Left forelimb (tissue), 1 donor: ENCODE measurements at regions not wholly inside any gene's neighbourhood (a gene's known extent, or its start where the extent isn't known, plus 50 kb on each side); places are given as distances from the start of the nearest gene placed in this dataset.

Experiments
- DNase-seq: peaks from one replicate; pipeline ENCODE4 v3.0.0-alpha.2; 2018; ENCODE audit warnings: low spot score

- no peak for DNase-seq
Observed at GRCh38 chr2:12795851-12796250, 79.1 kb downstream of the TRIB2 start.

- DNase-seq: peak; percentile 77
Observed at GRCh38 chr2:12796657-12797056, 79.9 kb downstream of the TRIB2 start.

DNA sequence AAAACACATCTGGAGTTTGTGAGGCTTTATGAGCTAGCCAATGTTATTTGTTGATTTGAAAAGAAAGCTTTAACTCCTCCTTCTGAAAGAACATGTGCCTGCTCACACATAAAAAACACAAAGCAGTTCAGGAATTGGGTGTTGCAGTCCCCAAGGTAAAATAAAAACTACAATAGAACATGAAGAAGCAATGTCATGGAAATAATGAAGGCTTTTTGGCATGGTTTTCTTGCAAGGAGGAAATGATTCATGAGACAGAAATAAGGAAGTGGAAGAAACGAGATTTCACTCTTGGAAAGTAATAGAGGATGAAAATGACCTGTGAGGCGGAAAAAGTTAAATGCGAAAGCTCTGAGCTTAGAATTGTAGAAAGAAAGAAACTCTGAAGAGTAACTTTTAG is 81.1 kb downstream of the TRIB2 start:
- no peak for DNase-seq

- no peak for DNase-seq
Observed at GRCh38 chr2:12803607-12804006, 86.9 kb downstream of the TRIB2 start.

GRCh38 chr2:12804091-12804856 is 87.5 kb downstream of the TRIB2 start:
- no peak for DNase-seq

DNA sequence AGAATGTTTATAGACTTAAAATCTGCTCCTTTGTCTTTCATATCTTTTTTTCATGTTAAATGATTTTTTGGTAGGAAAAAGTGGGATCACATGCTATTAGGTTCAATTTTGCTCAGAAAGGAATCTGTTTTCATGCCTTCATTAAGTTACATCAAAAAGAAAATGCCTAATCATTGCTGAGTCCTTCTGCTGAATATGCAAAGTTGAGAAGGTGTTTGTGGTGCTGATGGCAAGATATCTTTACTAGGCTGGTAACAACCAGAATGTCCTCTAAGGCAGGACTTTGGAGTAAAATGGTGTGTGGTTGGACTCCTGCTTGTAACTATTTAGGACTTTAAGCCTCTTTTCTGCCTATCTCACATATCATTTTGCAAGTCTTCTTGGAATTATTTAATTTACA is 88.3 kb downstream of the TRIB2 start:
- DNase-seq: no peak

GRCh38 chr2:12806549-12807242 is 90.0 kb downstream of the TRIB2 start:
- no peak for DNase-seq

GRCh38 chr2:12807907-12808810 is 91.4 kb downstream of the TRIB2 start:
- DNase-seq: no peak

DNA sequence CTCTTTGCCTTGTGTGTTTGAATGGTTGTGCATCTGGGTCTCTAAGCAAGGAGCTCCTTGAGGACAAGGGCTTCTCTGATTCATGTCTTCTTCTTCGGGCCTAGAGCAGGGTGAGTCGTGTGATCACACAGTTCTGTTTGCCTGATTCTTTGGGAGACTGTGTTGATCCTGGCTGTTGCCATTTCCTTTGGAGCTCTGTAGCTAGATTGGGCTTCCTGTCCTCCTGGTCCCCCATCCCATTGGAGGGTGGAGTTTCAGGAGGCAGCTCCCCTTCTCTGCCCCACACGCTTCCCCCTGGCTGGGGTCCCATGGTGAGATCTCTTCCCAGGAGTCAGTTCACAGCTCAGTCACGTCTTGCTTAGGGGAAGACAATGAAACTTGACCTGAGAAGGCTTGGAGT is 92.8 kb downstream of the TRIB2 start:
- no peak for DNase-seq

GRCh38 chr2:12811916-12812315 is 95.2 kb downstream of the TRIB2 start:
- DNase-seq: no peak

GRCh38 chr2:12813166-12813565 is 96.4 kb downstream of the TRIB2 start:
- DNase-seq: no peak

- DNase-seq: no peak
Observed at GRCh38 chr2:12816379-12817306, 99.9 kb downstream of the TRIB2 start.

DNA sequence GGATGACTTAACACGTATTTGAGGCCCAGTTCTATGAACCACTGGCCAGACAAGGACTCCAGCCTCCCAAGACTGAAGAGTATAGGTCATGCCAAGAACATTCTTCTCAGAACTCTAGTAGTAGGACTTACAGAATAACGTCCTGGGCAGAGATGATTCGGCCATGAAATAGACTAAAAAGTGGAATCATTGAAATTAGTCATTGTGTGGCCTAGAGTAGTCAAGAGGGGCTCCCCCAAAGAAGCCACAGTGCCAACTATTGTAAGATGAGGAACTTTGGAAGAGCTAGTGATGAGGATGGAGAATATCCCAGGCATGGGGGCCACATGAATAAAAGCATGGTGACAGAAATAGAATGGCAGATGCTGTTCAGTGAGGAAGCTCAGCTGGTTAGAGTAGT is 101.1 kb downstream of the TRIB2 start:
- no peak for DNase-seq

DNA sequence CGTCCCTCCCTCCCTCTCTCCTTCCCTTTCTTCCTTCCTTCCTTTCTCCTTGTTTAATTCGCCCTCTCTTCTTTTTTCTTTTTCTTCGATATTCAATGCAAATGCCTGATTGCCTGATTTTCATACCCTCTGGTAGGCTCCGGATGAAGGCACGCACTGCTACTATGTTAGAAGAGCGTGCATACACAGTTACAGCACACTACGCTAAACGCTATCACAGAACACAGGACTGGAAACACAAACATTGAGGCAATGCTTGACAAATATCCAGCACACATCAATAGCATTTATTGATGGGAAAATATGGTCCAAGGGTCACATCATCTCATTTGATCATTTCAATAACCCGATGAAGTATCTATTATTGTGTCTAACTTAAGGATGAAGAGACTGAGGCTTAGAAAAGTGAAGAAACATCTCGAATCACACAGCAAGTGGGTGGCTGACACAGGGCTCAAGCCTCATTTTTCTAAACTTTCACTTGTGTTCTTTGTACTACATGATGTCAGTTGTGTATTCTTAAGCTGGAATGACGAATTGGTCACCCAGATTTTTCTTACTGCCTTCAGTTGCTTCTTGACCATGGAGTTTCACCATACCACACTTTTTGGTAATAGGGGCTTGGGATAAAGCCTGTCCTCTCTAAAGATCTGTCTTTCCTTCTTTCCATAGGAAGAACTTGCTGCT is 101.8 kb downstream of the TRIB2 start:
- no peak for DNase-seq

DNA sequence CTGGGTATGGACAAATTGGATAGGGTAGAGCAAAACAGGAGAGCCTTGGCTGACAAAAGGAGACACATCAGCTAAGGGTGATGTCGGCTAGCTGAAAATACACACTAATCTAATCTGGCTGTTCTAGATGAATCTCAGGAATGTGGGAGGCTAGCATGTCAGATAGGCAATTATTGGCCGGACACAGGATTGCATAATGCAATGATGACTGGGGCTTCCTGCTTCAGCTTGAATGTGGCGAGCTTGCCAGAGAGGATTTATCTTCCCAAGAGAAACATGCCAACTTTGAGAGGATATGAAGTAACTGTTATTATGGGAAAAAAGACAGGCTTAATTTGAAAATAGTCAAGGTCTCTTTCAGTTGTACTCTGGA is 102.4 kb downstream of the TRIB2 start:
- no peak for DNase-seq

DNA sequence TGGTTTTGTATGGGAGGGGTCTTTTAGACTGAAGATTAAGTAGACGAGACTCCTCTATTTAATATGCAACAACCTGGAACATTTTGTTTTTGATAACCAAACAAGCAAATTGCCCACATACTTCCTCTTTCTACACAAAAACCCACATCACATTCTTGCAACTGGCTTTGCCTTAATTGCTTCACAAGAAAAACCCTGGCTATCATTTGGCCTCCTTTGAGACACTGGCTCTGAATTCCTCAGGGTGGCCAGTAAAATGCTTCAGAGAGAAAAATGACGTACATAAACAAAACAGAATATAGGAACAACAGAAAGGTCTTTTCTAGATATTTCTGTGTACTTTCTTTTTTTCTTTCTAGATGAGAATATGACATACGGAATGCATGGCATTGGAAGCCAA is 103.0 kb downstream of the TRIB2 start:
- no peak for DNase-seq

- no peak for DNase-seq
Observed at GRCh38 chr2:12821656-12822055, 104.9 kb downstream of the TRIB2 start.

GRCh38 chr2:12824351-12824777 is 107.6 kb downstream of the TRIB2 start:
- no peak for DNase-seq

DNA sequence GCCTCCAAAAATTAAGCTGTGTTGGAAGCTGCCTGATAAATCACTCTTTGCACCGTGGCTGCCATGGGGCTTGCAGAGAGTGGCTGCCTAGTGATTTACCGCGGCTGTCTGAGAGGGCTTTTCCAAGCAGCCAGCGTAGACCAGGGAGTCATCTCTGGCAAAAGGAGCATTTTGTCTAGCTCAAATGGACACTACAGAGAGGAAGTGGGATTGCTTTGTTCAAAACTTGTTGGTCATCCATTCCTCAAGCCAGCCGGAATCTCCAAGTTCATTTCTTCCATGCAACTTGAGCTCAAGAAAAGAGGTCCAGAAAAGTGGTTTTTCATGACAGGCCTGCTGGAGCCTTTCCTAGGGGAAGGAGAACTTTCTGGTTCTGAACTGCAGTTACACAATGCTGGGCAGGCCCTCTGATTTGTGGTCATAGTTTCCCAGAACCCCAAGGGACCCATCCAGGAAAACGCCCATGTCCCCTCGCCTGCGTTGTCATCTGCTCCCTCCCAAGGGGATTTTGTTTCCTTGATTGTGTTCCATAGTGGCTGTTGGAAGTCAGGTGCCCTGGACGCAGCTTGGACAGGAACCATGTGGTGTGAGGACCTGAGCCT is 108.1 kb downstream of the TRIB2 start:
- no peak for DNase-seq

GRCh38 chr2:12826781-12827180 is 110.0 kb downstream of the TRIB2 start:
- no peak for DNase-seq

DNA sequence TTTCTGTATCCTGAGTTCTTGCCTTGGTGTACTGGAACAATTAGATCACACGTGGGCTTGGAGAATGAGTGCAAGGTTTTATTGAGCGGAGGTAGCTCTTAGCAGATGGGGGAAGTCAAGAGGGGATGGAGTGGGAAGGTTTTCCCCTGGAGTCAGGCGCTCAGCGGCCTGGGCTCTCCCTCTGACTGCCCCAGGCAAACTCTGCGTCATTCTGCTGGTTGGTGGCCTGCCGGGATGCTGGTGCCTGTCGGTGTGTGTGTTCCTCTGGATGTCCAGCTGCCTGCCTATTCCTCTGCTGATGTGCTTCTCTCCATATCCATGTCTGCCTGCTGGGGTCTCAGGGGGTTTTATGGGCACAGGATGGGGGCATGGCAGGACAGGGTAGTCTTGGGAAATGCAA is 111.0 kb downstream of the TRIB2 start:
- DNase-seq: no peak
